Coronary artery (tissue), 2 donors: ENCODE measurements at regions not wholly inside any gene's neighbourhood (a gene's known extent, or its start where the extent isn't known, plus 50 kb on each side); places are given as distances from the start of the nearest gene placed in this dataset.
A peak's percentile ranks its signal among the peaks of the same experiment; 100 is the strongest.
"Not testable (repeated sequence)": the region's sequence is repeated elsewhere in the genome, so short reads cannot be mapped to it uniquely, and the experiment has no call there.

ENCODE experiments used
- DNase-seq: peaks from one replicate; pipeline ENCODE4 v3.0.0-alpha.2; 2017; ENCODE audit warnings: low spot score
- H3K27ac ChIP-seq, 2 donors: fragments of 200-600 bp; sonication (generic); one replicate each; pipeline ENCODE4 v1.5.1; 2016 to 2019
- H3K4me3 ChIP-seq: fragments of 200-600 bp; sonication (generic); 2 replicates; pipeline ENCODE4 v1.5.1; 2016; ENCODE audit warnings: mild to moderate bottlenecking, moderate library complexity
- CTCF ChIP-seq: fragments of 200-600 bp; sonication (generic); IDR thresholded peaks from one replicate; pipeline ENCODE4 v1.5.1; 2019; ENCODE audit warnings: antibody characterized with exemption

- no peak for DNase-seq
- no peak for TF ChIP-seq CTCF
- no peak overlapping the region for H3K27ac ChIP-seq
- no peak overlapping the region for H3K4me3 ChIP-seq
These were observed 117.7 kb upstream of the KLF12 start for GRCh38 chr13:74251778-74252519.

- TF ChIP-seq CTCF: no peak
- no peak overlapping the region for H3K27ac ChIP-seq
- DNase-seq: no peak
- no peak overlapping the region for H3K4me3 ChIP-seq
These were observed 116.6 kb upstream of the KLF12 start for GRCh38 chr13:74250738-74251190.

- DNase-seq: no peak
- Histone ChIP-seq H3K4me3 (no peak overlapping the region), H3K27ac (no peak overlapping the region)
- TF ChIP-seq CTCF: no peak
These were observed 114.3 kb upstream of the KLF12 start for GRCh38 chr13:74248477-74248876.

- DNase-seq: no peak
- no peak overlapping the region for H3K27ac ChIP-seq
- TF ChIP-seq CTCF: no peak
- H3K4me3 ChIP-seq: peak overlapping the region; percentile 50
These were observed 112.3 kb upstream of the KLF12 start for GRCh38 chr13:74246487-74246886.

GRCh38 chr13:74243637-74244526 is 109.7 kb upstream of the KLF12 start:
- H3K27ac ChIP-seq: no peak overlapping the region
- DNase-seq: no peak

GRCh38 chr13:74241343-74241742 is 107.1 kb upstream of the KLF12 start:
- not testable (repeated sequence) for DNase-seq

More at GRCh38 chr13:74243637-74244526, 109.7 kb upstream of the KLF12 start:
- TF ChIP-seq CTCF: no peak
- no peak overlapping the region for H3K4me3 ChIP-seq

GRCh38 chr13:74230984-74231501 is 96.8 kb upstream of the KLF12 start:
- no peak for DNase-seq
- Histone ChIP-seq H3K27ac (no peak overlapping the region), H3K4me3 (no peak overlapping the region)

More at GRCh38 chr13:74241343-74241742, 107.1 kb upstream of the KLF12 start:
- not testable (repeated sequence) for H3K27ac ChIP-seq, H3K4me3 ChIP-seq

More at GRCh38 chr13:74230984-74231501, 96.8 kb upstream of the KLF12 start:
- no peak for TF ChIP-seq CTCF
